HepG2 (cell line): ENCODE measurements at regions not wholly inside any gene's neighbourhood (a gene's known extent, or its start where the extent isn't known, plus 50 kb on each side); places are given as distances from the start of the nearest gene placed in this dataset.

Experiments
- ATAC-seq: fragments of 200-7000 bp; cut with Tn5 transposase; 3 replicates; pipeline ENCODE4 v1.9.1; 2020; ENCODE audit warnings: mild to moderate bottlenecking, moderate library complexity
- BruUV-seq: library from RNA; stranded (reverse); fragments of 400-500 nt; replicated peaks from 2 replicates; lab custom pipeline; 2021; lab: Mats Ljungman, UMichigan
- CTCF ChIA-PET: fragments of 300-600 bp; formaldehyde crosslinking; extraction: SDS; loops from one replicate; lab custom pipeline; 2021; ENCODE audit warnings: low total read pairs, inconsistent platforms, low intra/inter-chr PET ratio; lab: Yijun Ruan, JAX
- POLR2A ChIA-PET: fragments of 350-600 bp; sonication (Branson Sonifier 250); formaldehyde crosslinking; loops from one replicate; lab custom pipeline; 2020; ENCODE audit warnings: antibody characterized with exemption, inconsistent platforms; lab: Yijun Ruan, JAX
- DNase-seq: peaks from one replicate; pipeline ENCODE4 v3.0.0-alpha.2; 2015; ENCODE audit warnings: low spot score
- FAIRE-seq: peaks from 3 replicates; lab custom pipeline; 2011; peaks lifted over from hg19 to GRCh38; lab: Jason Lieb, UNC
- H2AFZ ChIP-seq: one replicate; pipeline ENCODE4 v1.6.1; 2011; ENCODE audit warnings: low read length, inconsistent platforms
- H3K27ac ChIP-seq: fragments of 300-600 bp; 3 replicates; pipeline ENCODE4 v1.8.0; 2011; ENCODE audit warnings: mixed run types, mild to moderate bottlenecking, mixed read lengths, low read length, inconsistent platforms; ENCODE audit not compliant: insufficient read depth; ENCODE audit errors: extremely low read length
- H3K27me3 ChIP-seq, 2 experiments: fragments of 200-600 bp in 1 of 2; 2 replicates in 1 of 2; 3 replicates in 1 of 2; pipeline versions ENCODE4 v1.6.0 to v1.8.0; 2011; ENCODE audit warnings: low read length in 2 of 2, mild to moderate bottlenecking in 2 of 2, moderate library complexity in 2 of 2, inconsistent platforms in 1 of 2; ENCODE audit not compliant: insufficient read depth in 2 of 2, control insufficient read depth in 1 of 2
- H3K36me3 ChIP-seq, 2 experiments: fragments of 200-600 bp in 1 of 2; replicated peaks in 1 of 2; 2 replicates in 1 of 2; 3 replicates in 1 of 2; pipeline versions ENCODE4 v1.5.1 to v1.8.0; 2011; ENCODE audit warnings: low read length in 2 of 2, inconsistent platforms in 1 of 2; ENCODE audit not compliant: insufficient read depth in 2 of 2, control insufficient read depth in 1 of 2
- H3K4me1 ChIP-seq: 2 replicates; pipeline ENCODE4 v1.5.1; 2012; ENCODE audit warnings: low read length, inconsistent platforms; ENCODE audit not compliant: insufficient read depth
- H3K4me2 ChIP-seq: 2 replicates; pipeline ENCODE4 v1.6.0; 2011; ENCODE audit warnings: low read depth, low read length, inconsistent platforms
- H3K4me3 ChIP-seq, 3 experiments: fragments of 200-600 bp in 1 of 3; sonication (generic), shearing (Covaris generic) in 1 of 3; replicated peaks in 1 of 3; 2 replicates each; pipeline ENCODE4 v1.5.1; 2011 to 2016; ENCODE audit warnings: low read length in 3 of 3, inconsistent platforms in 2 of 3, low read depth in 2 of 3, mild to moderate bottlenecking in 2 of 3, control low read depth in 1 of 3, mixed read lengths in 1 of 3; ENCODE audit not compliant: insufficient read depth in 1 of 3
- H3K79me2 ChIP-seq: one replicate; pipeline ENCODE4 v1.6.1; 2011; ENCODE audit warnings: low read length, inconsistent platforms; ENCODE audit not compliant: insufficient read depth
- H3K9ac ChIP-seq: 2 replicates; pipeline ENCODE4 v1.6.0; 2011; ENCODE audit warnings: mild to moderate bottlenecking, low read depth, low read length, inconsistent platforms; ENCODE audit not compliant: insufficient read depth
- H3K9me3 ChIP-seq: 2 replicates; pipeline ENCODE4 v1.5.1; 2012; ENCODE audit warnings: mild to moderate bottlenecking, low read length
- H4K20me1 ChIP-seq: 2 replicates; pipeline ENCODE4 v1.6.0; 2011; ENCODE audit warnings: inconsistent platforms, mild to moderate bottlenecking, low read length, moderate library complexity; ENCODE audit not compliant: insufficient read depth
- CREB1 ChIP-seq, 2 experiments: fragments of 450-650 bp in 1 of 2; IDR thresholded peaks; 2 replicates each; pipeline ENCODE4 v1.6.1; 2016 to 2017; ENCODE audit warnings: control low read depth in 1 of 2, mild to moderate bottlenecking in 1 of 2, missing compliant biosample characterization in 1 of 2, missing genetic modification characterization in 1 of 2
- CTCF ChIP-seq: sonication (generic); formaldehyde crosslinking; IDR thresholded peaks from 2 replicates; pipeline ENCODE4 v1.5.0; 2020; ENCODE audit warnings: mild to moderate bottlenecking, missing genetic modification reagents, moderate library complexity
- GABPA ChIP-seq, 2 experiments: IDR thresholded peaks; 2 replicates each; pipeline ENCODE4 v1.6.1; 2011 to 2016; ENCODE audit warnings: low read depth in 2 of 2, low read length in 1 of 2, missing biosample characterization in 1 of 2, missing genetic modification characterization in 1 of 2
- ISX ChIP-seq: sonication (generic); formaldehyde crosslinking; conservative IDR thresholded peaks from 2 replicates; pipeline ENCODE4 v1.5.0; 2020; ENCODE audit warnings: missing genetic modification reagents
- KLF6 ChIP-seq: IDR thresholded peaks from 2 replicates; pipeline ENCODE4 v1.8.0; 2016; ENCODE audit warnings: missing biosample characterization, missing genetic modification reagents
- NR2F6 ChIP-seq, 2 experiments: IDR thresholded peaks; 2 replicates each; pipeline ENCODE4 v1.6.1; 2016; ENCODE audit warnings: antibody characterized with exemption in 1 of 2, mild to moderate bottlenecking in 1 of 2
- SIX1 ChIP-seq: sonication (generic); formaldehyde crosslinking; IDR thresholded peaks from 2 replicates; pipeline ENCODE4 v1.4.0; 2020; ENCODE audit warnings: missing genetic modification reagents, borderline replicate concordance
- ZBTB20 ChIP-seq: sonication (generic); formaldehyde crosslinking; IDR thresholded peaks from 2 replicates; pipeline ENCODE4 v1.8.1; 2023; ENCODE audit warnings: missing genetic modification reagents, low read depth, mild to moderate bottlenecking, borderline replicate concordance
- WGBS: methylation state at CpG from one replicate; pipeline ENCODE4 v1.1.6; 2017; ENCODE audit warnings: low lambda C conversion rate; 5-methylcytosine and 5-hydroxymethylcytosine counted together
- in situ Hi-C: cut with HindIII; loops from 2 replicates; pipeline ENCODE4 v1.10.0; 2017; ENCODE audit warnings: low pct_unique_long_range_greater_than_20kb; ENCODE audit not compliant: extremely low pct_ligation_motif_present
- intact Hi-C: fragments of 100-400 bp; cut with micrococcal nuclease; formaldehyde crosslinking; loops from one replicate; pipeline ENCODE4 v1.10.0; 2022; ENCODE audit not compliant: unreplicated experiment

GRCh38 chr2:189291460-189291859 is 111.9 kb upstream of the COL5A2 start:
- BruUV-seq, result no TSS peak
- DNase-seq (no peak), ATAC-seq (no peak), FAIRE-seq (no peak)
- Histone ChIP-seq H3K4me1 (no peaks in the 10 kb centered on the region), H3K27me3 (no peaks in the 10 kb centered on the region), H3K4me3 (no peak overlapping the region), H3K36me3 (no peaks in the 10 kb centered on the region), H3K4me2 (no peak overlapping the region), H2AFZ (no peak overlapping the region), H3K9ac (no peak overlapping the region), H4K20me1 (no peaks in the 10 kb centered on the region), H3K79me2 (no peaks in the 10 kb centered on the region), H3K27ac (no peak overlapping the region), H3K9me3 (no peaks in the 10 kb centered on the region)
- CTCF ChIA-PET, result no interaction called here
- POLR2A ChIA-PET, result no interaction called here
- intact Hi-C loops, result no loop called here
- TF ChIP-seq NR2F6 (IDR thresholded peaks at IDR 0.05) (no peak), NR2F6 (CRISPR knock-in tag; IDR thresholded peaks at IDR 0.05) (no peak), ISX (CRISPR knock-in tag) (no peak), ZBTB20 (CRISPR knock-in tag) (no peak), CREB1 (IDR thresholded peaks at IDR 0.05) (peak; percentile 56), CREB1 (CRISPR knock-in tag; IDR thresholded peaks at IDR 0.05) (no peak), GABPA (IDR thresholded peaks at IDR 0.05; ENCODE audit: low read depth, low read length) (no peak), GABPA (CRISPR knock-in tag; IDR thresholded peaks at IDR 0.05; ENCODE audit: low read depth) (no peak), CTCF (CRISPR knock-in tag) (no peak), KLF6 (no peak), SIX1 (no peak)
- in situ Hi-C loops, result no loop called here
- 2% methylated on average over 1 of the region's 1 CpG for WGBS
